HL-60 (cell line): ENCODE measurements at regions not wholly inside any gene's neighbourhood (a gene's known extent, or its start where the extent isn't known, plus 50 kb on each side); places are given as distances from the start of the nearest gene placed in this dataset.
"Not testable (repeated sequence)": the region's sequence is repeated elsewhere in the genome, so short reads cannot be mapped to it uniquely, and the experiment has no call there.

Experiments
- CTCF ChIP-seq: IDR thresholded peaks from one replicate; pipeline ENCODE4 v1.5.1; 2011; ENCODE audit warnings: low read length, control low read depth, inconsistent platforms; ENCODE audit not compliant: insufficient read depth
- POLR2AphosphoS5 ChIP-seq: IDR thresholded peaks from 2 replicates; pipeline ENCODE4 v1.6.1; 2012; ENCODE audit warnings: low read depth
- REST ChIP-seq: IDR thresholded peaks from 2 replicates; pipeline ENCODE4 v1.6.1; 2012; ENCODE audit warnings: low read depth; ENCODE audit not compliant: insufficient replicate concordance

DNA sequence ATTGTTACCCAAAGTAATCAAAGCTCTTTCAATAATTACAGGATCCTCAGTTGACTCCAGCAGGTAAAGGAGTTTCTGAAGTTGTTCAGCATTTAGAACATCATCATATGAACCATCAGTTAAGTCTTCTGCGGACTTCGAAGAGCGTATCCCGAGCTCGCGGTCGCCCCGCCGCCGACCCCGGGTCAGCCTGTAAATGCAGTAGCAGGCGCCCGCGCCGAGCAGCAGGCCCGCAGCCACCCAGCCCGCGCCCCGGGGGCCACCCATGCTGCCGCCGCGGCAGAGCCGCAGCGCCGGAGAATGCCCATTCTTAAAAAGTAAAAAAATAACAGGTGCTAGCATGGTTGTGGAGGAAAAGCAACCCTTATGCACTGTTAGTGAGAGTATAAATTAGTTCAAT, 444.5 kb downstream of the NSUN3 start:
- TF ChIP-seq POLR2AphosphoS5, CTCF, REST: not testable (repeated sequence)
